Muscle of leg (tissue), 3 donors: ENCODE measurements at regions not wholly inside any gene's neighbourhood (a gene's known extent, or its start where the extent isn't known, plus 50 kb on each side); places are given as distances from the start of the nearest gene placed in this dataset.

Experiments
- DNase-seq: peaks from one replicate; pipeline ENCODE4 v3.0.0; 2013
- H3K27ac ChIP-seq: one replicate; pipeline ENCODE4 v1.5.1; 2013; ENCODE audit warnings: mild to moderate bottlenecking, low read length, control low read depth
- H3K27me3 ChIP-seq: one replicate; pipeline ENCODE4 v1.6.1; 2013; ENCODE audit warnings: low read length; ENCODE audit not compliant: control insufficient read depth, insufficient read depth
- H3K36me3 ChIP-seq: one replicate; pipeline ENCODE4 v1.6.1; 2013; ENCODE audit warnings: low read length; ENCODE audit not compliant: control insufficient read depth, insufficient read depth
- H3K4me1 ChIP-seq: one replicate; pipeline ENCODE4 v1.6.1; 2013; ENCODE audit warnings: low read length; ENCODE audit not compliant: control insufficient read depth, insufficient read depth
- H3K4me3 ChIP-seq: one replicate; pipeline ENCODE4 v1.5.1; 2013; ENCODE audit warnings: low read length, control low read depth
- H3K9me3 ChIP-seq: replicated peaks from 2 replicates; pipeline ENCODE4 v1.6.1; 2013; ENCODE audit warnings: low read depth, low read length; ENCODE audit not compliant: control insufficient read depth
- WGBS: methylation state at CpG from one replicate; pipeline ENCODE4 v1.1.5; 2013; ENCODE audit warnings: missing lambda C conversion rate; ENCODE audit not compliant: insufficient coverage; 5-methylcytosine and 5-hydroxymethylcytosine counted together

DNA sequence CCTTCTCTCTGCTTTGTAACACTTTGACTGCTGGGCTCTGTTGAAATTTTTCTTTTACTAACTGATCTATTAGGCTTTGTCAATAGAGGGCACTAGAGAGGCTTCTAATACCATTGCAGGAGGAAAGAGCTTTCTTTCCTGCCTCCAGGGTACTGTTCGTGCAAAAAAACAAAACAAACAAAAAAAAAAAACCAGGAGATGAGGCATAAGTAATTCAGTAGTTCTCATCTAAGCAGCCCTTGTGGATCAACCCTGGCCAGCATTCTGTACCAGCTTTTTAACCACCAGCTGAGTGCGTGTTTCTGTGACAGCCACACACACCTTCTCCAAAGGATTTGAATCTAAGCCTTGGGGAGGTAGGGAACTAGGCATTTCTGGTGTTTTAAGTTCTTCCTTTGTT is 1707.6 kb upstream of the SLC10A2 start:
- DNase-seq = peak; percentile 28
- no peak overlapping the region for H3K4me3 ChIP-seq
- no peaks in the 10 kb centered on the region for H3K4me1 ChIP-seq
- H3K9me3 ChIP-seq = no peaks in the 10 kb centered on the region
- WGBS = no CpG with 5 or more reads among the region's 2 CpGs
- H3K27ac ChIP-seq = no peak overlapping the region
- no peaks in the 10 kb centered on the region for H3K27me3 ChIP-seq
- no peaks in the 10 kb centered on the region for H3K36me3 ChIP-seq

GRCh38 chr13:104769545-104769944 is 1703.3 kb upstream of the SLC10A2 start:
- no peak for DNase-seq
- 93% methylated on average over 4 of the region's 4 CpGs for WGBS
- no peaks in the 10 kb centered on the region for H3K27me3 ChIP-seq

GRCh38 chr13:104766319-104766718 is 1700.1 kb upstream of the SLC10A2 start:
- no peaks in the 10 kb centered on the region for H3K36me3 ChIP-seq
- H3K27me3 ChIP-seq = no peaks in the 10 kb centered on the region
- no peak overlapping the region for H3K27ac ChIP-seq
- H3K4me1 ChIP-seq = no peaks in the 10 kb centered on the region
- DNase-seq = no peak
- no peak overlapping the region for H3K4me3 ChIP-seq
- no peaks in the 10 kb centered on the region for H3K9me3 ChIP-seq

More at GRCh38 chr13:104769545-104769944, 1703.3 kb upstream of the SLC10A2 start:
- no peaks in the 10 kb centered on the region for H3K36me3 ChIP-seq
- H3K9me3 ChIP-seq = no peaks in the 10 kb centered on the region
- no peaks in the 10 kb centered on the region for H3K4me1 ChIP-seq
- no peak overlapping the region for H3K4me3 ChIP-seq
- H3K27ac ChIP-seq = no peak overlapping the region

DNA sequence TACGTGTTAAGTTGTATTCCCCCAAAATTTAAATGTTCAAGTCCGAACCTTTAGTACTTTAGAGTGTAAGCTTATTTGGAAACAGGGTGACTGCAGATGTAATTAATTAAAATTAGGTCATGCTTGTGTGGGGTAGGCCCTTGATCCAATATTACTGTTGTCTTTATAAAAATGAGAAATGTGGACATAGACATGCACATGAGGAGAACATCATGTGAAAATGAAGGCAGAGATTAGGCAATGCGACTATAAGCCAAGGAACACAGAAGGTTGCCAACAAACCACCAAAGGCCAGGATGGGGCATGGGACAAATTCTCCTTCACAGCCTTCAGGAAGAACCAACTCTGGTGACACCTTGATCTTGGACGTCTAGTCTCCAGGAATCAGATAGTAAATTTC is 1698.4 kb upstream of the SLC10A2 start:
- WGBS = no CpG with 5 or more reads among the region's 4 CpGs
- no peak for DNase-seq
- no peaks in the 10 kb centered on the region for H3K36me3 ChIP-seq
- H3K4me1 ChIP-seq = no peaks in the 10 kb centered on the region
- H3K9me3 ChIP-seq = no peaks in the 10 kb centered on the region
- no peaks in the 10 kb centered on the region for H3K27me3 ChIP-seq
- H3K4me3 ChIP-seq = no peak overlapping the region
- H3K27ac ChIP-seq = no peak overlapping the region

DNA sequence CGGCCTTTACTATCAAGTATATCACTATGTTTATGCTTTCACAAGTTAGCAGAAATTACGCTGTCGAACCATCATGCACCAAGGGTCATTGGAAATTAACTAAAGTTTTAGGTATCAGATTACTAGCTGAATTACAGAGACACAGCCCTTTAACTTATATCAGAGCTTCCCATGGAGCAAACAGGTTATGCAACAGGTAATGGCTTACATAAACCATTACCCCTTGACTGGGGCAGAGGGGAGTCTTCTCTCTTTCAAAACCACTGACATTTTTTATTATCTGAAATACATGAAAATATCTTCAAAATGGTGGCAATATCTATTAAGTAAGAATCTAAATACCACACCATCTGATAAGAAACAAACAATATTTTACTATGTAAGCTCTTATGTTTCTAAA is 1692.9 kb upstream of the SLC10A2 start:
- Histone ChIP-seq H3K4me3 (no peak overlapping the region), H3K9me3 (no peaks in the 10 kb centered on the region), H3K4me1 (no peaks in the 10 kb centered on the region), H3K36me3 (no peaks in the 10 kb centered on the region), H3K27me3 (no peaks in the 10 kb centered on the region), H3K27ac (no peak overlapping the region)
- 67% methylated on average over 3 of the region's 3 CpGs for WGBS
- no peak for DNase-seq

DNA sequence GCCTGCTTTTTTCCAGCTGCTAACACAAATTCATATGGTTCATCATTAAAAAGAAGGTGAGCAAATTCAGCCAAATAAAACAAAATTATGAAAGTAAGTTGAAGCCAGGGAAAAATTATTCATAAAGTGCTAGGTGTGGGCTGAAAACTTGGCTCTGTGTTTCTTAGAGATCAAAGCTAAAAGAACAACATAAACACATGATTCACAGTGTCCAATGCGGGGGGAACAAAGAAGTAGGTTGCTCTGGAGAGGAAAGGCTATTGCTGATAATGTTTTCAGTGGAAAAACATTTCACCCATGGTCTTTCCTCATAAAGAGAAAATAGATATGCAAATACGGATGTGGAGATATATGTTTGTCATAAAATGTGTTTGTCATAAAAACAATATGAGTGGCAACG is 1691.5 kb upstream of the SLC10A2 start:
- peak; percentile 26 for DNase-seq
- Histone ChIP-seq H3K27me3 (no peaks in the 10 kb centered on the region), H3K27ac (no peak overlapping the region), H3K4me3 (no peak overlapping the region), H3K36me3 (no peaks in the 10 kb centered on the region), H3K4me1 (no peaks in the 10 kb centered on the region), H3K9me3 (no peaks in the 10 kb centered on the region)
- WGBS = no CpG with 5 or more reads among the region's 3 CpGs

DNA sequence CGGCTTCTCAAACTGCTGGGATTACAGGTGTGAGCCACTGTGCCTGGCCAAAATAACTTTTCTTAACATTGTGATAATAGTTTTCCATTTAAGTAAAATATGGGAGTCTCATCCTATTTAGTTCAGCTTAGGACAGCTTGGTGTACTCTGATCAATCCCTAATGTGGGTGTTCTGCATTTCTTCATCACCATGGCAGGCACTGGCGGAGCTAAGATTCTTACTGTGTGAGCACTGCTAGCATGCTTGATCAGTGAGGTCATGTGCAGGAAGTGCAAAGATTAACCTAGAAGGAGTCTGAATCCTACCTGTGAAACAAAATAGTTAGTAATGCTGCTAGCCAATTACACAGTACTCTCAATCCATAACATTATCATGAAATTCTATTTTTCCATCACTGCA is 1684.2 kb upstream of the SLC10A2 start:
- H3K27ac ChIP-seq = no peak overlapping the region
- H3K4me3 ChIP-seq = no peak overlapping the region
- H3K4me1 ChIP-seq = no peaks in the 10 kb centered on the region
- no CpG with 5 or more reads among the region's 2 CpGs for WGBS
- no peaks in the 10 kb centered on the region for H3K36me3 ChIP-seq
- H3K27me3 ChIP-seq = no peaks in the 10 kb centered on the region
- H3K9me3 ChIP-seq = no peaks in the 10 kb centered on the region
- no peak for DNase-seq

DNA sequence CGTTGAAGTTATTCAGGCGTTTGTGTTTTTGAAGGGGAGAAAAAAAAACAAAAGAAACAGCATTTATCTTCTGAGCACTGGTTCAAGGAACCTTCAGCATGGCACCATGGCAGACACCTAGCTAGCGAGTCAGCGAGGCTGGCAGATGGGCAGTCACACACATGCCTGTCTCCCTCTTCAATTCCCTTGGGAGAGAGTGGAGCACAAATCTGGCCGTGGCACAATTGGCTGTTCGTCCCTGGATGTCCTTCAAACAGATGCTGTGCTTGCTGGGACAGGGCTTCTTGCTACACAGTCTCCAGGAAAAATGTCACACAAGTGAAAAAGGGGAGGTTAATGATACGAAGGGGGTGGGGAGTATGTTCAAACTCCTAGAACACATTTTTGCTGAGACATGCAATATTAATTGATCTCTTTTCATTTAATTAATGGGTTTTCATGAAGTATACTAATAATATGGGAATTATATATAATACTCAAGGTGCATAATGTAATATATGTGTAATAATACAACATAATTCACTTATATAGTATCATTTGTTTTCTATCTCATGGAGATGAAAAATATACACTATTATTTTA is 1674.5 kb upstream of the SLC10A2 start:
- H3K27ac ChIP-seq = no peak overlapping the region
- H3K36me3 ChIP-seq = no peaks in the 10 kb centered on the region
- WGBS = 77% methylated on average over 4 of the region's 7 CpGs
- no peaks in the 10 kb centered on the region for H3K4me1 ChIP-seq
- no peak overlapping the region for H3K4me3 ChIP-seq
- H3K27me3 ChIP-seq = no peaks in the 10 kb centered on the region
- peak; percentile 5 for DNase-seq
- no peaks in the 10 kb centered on the region for H3K9me3 ChIP-seq

GRCh38 chr13:104737713-104738112 is 1671.5 kb upstream of the SLC10A2 start:
- WGBS = 85% methylated on average over 5 of the region's 6 CpGs
- Histone ChIP-seq H3K27ac (no peak overlapping the region), H3K4me3 (no peak overlapping the region), H3K4me1 (no peaks in the 10 kb centered on the region), H3K36me3 (no peaks in the 10 kb centered on the region), H3K27me3 (no peaks in the 10 kb centered on the region), H3K9me3 (no peaks in the 10 kb centered on the region)
- DNase-seq = no peak

DNA sequence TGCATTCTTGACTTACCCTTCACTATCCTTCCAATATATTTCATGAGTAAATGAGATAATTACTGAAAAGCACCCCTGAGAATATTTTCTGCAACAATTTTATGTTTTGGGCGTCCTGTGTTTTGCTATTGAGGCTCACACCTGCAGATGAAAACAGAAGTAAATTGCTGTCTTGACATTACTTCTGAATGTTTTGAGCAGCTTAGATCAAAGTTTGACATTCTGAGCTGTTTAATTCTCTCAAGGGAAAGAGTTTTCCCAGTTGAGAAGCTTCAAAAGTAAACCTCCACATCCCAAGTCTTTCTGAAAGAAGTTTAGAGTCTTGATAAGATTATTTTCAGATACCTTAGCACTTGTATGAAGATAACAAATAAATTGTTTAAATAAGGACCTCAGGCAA is 1667.2 kb upstream of the SLC10A2 start:
- no peaks in the 10 kb centered on the region for H3K36me3 ChIP-seq
- no CpG with 5 or more reads among the region's 1 CpG for WGBS
- H3K4me1 ChIP-seq = no peaks in the 10 kb centered on the region
- H3K27ac ChIP-seq = no peak overlapping the region
- no peak for DNase-seq
- no peak overlapping the region for H3K4me3 ChIP-seq
- H3K9me3 ChIP-seq = no peaks in the 10 kb centered on the region
- H3K27me3 ChIP-seq = no peaks in the 10 kb centered on the region

- no peaks in the 10 kb centered on the region for H3K4me1 ChIP-seq
- no peaks in the 10 kb centered on the region for H3K9me3 ChIP-seq
- H3K27me3 ChIP-seq = no peaks in the 10 kb centered on the region
- no peaks in the 10 kb centered on the region for H3K36me3 ChIP-seq
- no peak overlapping the region for H3K27ac ChIP-seq
- H3K4me3 ChIP-seq = no peak overlapping the region
- DNase-seq = no peak
These were observed 1648.9 kb upstream of the SLC10A2 start for GRCh38 chr13:104715111-104715510.
